Loucy (cell line): ENCODE measurements at regions not wholly inside any gene's neighbourhood (a gene's known extent, or its start where the extent isn't known, plus 50 kb on each side); places are given as distances from the start of the nearest gene placed in this dataset.

Source experiments
- H2AFZ ChIP-seq: fragments of 200-600 bp; sonication (generic); 2 replicates; pipeline ENCODE4 v1.6.0; 2016; ENCODE audit warnings: antibody characterized with exemption, mild to moderate bottlenecking, low read length, moderate library complexity
- H3F3A ChIP-seq: fragments of 200-600 bp; 2 replicates; pipeline ENCODE4 v1.6.0; 2016; ENCODE audit warnings: antibody characterized with exemption, low read depth, mild to moderate bottlenecking
- H3K27me3 ChIP-seq: fragments of 200-600 bp; sonication (generic); 2 replicates; pipeline ENCODE4 v1.6.1; 2014; ENCODE audit warnings: low read length, mild to moderate bottlenecking; ENCODE audit not compliant: insufficient read depth, poor library complexity, severe bottlenecking
- H3K36me3 ChIP-seq: fragments of 200-600 bp; sonication (generic); 2 replicates; pipeline ENCODE4 v1.6.1; 2016; ENCODE audit warnings: low read length; ENCODE audit not compliant: insufficient read depth
- H3K4me1 ChIP-seq: fragments of 200-600 bp; sonication (generic); 2 replicates; pipeline ENCODE4 v1.5.1; 2014; ENCODE audit warnings: low read length, mild to moderate bottlenecking; ENCODE audit not compliant: insufficient read depth, poor library complexity, severe bottlenecking
- H3K4me2 ChIP-seq: fragments of 200-600 bp; sonication (generic); 2 replicates; pipeline ENCODE4 v1.6.0; 2014; ENCODE audit warnings: antibody characterized with exemption, low read length, low read depth, mild to moderate bottlenecking; ENCODE audit not compliant: poor library complexity, severe bottlenecking
- H3K4me3 ChIP-seq: fragments of 200-600 bp; sonication (generic); 2 replicates; pipeline ENCODE4 v1.5.1; 2014; ENCODE audit warnings: low read length, mild to moderate bottlenecking, mixed read lengths; ENCODE audit not compliant: poor library complexity, severe bottlenecking
- H3K79me2 ChIP-seq: fragments of 200-600 bp; sonication (generic); 2 replicates; pipeline ENCODE4 v1.6.1; 2014; ENCODE audit warnings: low read length; ENCODE audit not compliant: insufficient read depth
- H3K9ac ChIP-seq: fragments of 200-600 bp; sonication (generic); 2 replicates; pipeline ENCODE4 v1.6.0; 2014; ENCODE audit warnings: mild to moderate bottlenecking, low read depth, low read length, moderate library complexity; ENCODE audit not compliant: poor library complexity, severe bottlenecking
- H3K9me2 ChIP-seq: fragments of 200-600 bp; sonication (generic); replicated peaks from 2 replicates; pipeline ENCODE4 v1.6.1; 2016; ENCODE audit warnings: low read depth, low read length, mixed read lengths
- H3K9me3 ChIP-seq: fragments of 200-600 bp; sonication (generic); 2 replicates; pipeline ENCODE4 v1.6.1; 2014; ENCODE audit warnings: mild to moderate bottlenecking, antibody characterized with exemption, low read length, low read depth; ENCODE audit not compliant: insufficient read depth
- H4K20me1 ChIP-seq: fragments of 200-600 bp; sonication (generic); 2 replicates; pipeline ENCODE4 v1.6.0; 2014; ENCODE audit warnings: antibody characterized with exemption, low read length, mild to moderate bottlenecking; ENCODE audit not compliant: insufficient read depth, poor library complexity, severe bottlenecking
- CTCF ChIP-seq: fragments of 200-600 bp; sonication (generic); conservative IDR thresholded peaks from 2 replicates; pipeline ENCODE4 v1.5.1; 2014; ENCODE audit warnings: mild to moderate bottlenecking, antibody characterized with exemption, low read length
- EZH2phosphoT487 ChIP-seq: fragments of 200-600 bp; IDR thresholded peaks from 2 replicates; pipeline ENCODE4 v1.6.1; 2018; ENCODE audit warnings: antibody characterized with exemption, mild to moderate bottlenecking, moderate library complexity, borderline replicate concordance

DNA sequence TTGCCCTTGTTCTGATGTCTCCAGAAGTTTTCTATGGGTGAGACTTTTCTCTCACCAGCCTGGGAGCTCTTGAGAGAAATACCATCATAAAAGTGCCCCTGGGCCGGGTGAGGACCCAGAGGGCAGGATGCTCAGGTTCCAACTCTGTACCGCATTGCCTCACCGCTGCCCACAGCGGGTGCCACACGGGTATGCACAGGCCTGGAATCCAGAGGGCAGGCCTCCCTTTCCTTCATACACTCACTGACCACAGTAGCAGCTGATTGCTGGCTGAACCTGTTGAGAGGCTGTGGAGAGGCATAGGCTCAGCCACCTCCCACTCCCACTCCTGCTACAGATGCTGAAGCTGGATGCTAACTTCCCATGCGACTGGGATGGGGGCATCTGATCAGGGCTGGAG is 293.8 kb downstream of the CYP26B1 start:
- Histone ChIP-seq H3K4me3 (no peak overlapping the region), H2AFZ (no peak overlapping the region), H3K4me2 (no peak overlapping the region), H3F3A (no peaks in the 10 kb centered on the region), H3K27me3 (no peaks in the 10 kb centered on the region), H4K20me1 (no peaks in the 10 kb centered on the region), H3K9me2 (no peaks in the 10 kb centered on the region), H3K9ac (no peak overlapping the region), H3K36me3 (no peaks in the 10 kb centered on the region), H3K4me1 (no peaks in the 10 kb centered on the region), H3K9me3 (no peaks in the 10 kb centered on the region; the same call in 1 of the 2 replicates), H3K79me2 (no peaks in the 10 kb centered on the region)
- TF ChIP-seq EZH2phosphoT487 (no peak), CTCF (no peak)

- Histone ChIP-seq H3K27me3 (no peaks in the 10 kb centered on the region), H3K4me1 (no peaks in the 10 kb centered on the region), H3K9me2 (no peaks in the 10 kb centered on the region), H2AFZ (no peak overlapping the region), H3K9me3 (no peaks in the 10 kb centered on the region; the same call in 1 of the 2 replicates), H3K79me2 (no peaks in the 10 kb centered on the region), H3K4me3 (no peak overlapping the region), H3K36me3 (no peaks in the 10 kb centered on the region), H3K9ac (no peak overlapping the region), H4K20me1 (no peaks in the 10 kb centered on the region), H3K4me2 (no peak overlapping the region), H3F3A (no peaks in the 10 kb centered on the region)
- no peak for TF ChIP-seq CTCF
- no peak for TF ChIP-seq EZH2phosphoT487
These were observed 295.4 kb downstream of the CYP26B1 start for GRCh38 chr2:71852141-71852711.

DNA sequence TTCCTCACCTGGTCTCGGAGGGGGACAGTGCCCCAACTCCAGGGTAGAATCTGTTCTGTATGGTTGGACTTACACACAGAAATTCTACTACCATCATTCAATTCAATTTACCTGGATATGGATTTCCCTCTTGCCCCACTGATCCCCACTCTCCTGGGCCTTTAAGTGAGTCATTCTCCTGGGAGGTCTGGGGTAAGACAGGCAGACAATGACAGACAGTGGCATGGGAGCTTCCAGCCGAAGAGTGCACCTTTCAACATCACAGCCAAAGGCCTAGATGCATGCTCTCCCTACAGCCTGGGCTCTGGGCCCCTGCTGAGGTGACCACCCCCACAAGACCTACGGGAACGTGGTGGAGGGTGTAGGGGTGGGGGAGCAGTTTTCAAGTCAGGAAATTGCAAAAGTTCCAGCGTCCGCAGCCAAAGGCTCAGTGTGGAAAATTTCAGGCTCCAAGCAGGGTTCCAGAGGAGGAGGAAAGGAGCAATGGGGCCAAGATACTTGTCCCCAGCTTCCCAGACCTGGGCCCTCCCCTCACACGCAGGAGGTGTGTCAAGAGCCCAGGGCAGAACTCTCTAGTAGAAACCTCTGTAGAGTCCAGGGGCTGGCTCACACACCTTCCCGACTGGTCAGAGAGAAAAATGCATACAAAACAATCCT is 296.4 kb downstream of the CYP26B1 start:
- Histone ChIP-seq H3K27me3 (no peaks in the 10 kb centered on the region), H4K20me1 (no peaks in the 10 kb centered on the region), H3K36me3 (no peaks in the 10 kb centered on the region), H3K4me3 (no peak overlapping the region), H3K9ac (no peak overlapping the region), H3K9me3 (no peaks in the 10 kb centered on the region; the same call in 1 of the 2 replicates), H3K9me2 (no peaks in the 10 kb centered on the region), H3K4me1 (no peaks in the 10 kb centered on the region), H3K4me2 (no peak overlapping the region), H3F3A (no peaks in the 10 kb centered on the region), H2AFZ (no peak overlapping the region), H3K79me2 (no peaks in the 10 kb centered on the region)
- TF ChIP-seq CTCF: no peak
